ENCODE measurements at regions not wholly inside any gene's neighbourhood (a gene's known extent, or its start where the extent isn't known, plus 50 kb on each side); places are given as distances from the start of the nearest gene placed in this dataset.

GRCh38 chr9:102135768-102136167 is 397.3 kb upstream of the GRIN3A start:
- TF ChIP-seq, protein P1, sequence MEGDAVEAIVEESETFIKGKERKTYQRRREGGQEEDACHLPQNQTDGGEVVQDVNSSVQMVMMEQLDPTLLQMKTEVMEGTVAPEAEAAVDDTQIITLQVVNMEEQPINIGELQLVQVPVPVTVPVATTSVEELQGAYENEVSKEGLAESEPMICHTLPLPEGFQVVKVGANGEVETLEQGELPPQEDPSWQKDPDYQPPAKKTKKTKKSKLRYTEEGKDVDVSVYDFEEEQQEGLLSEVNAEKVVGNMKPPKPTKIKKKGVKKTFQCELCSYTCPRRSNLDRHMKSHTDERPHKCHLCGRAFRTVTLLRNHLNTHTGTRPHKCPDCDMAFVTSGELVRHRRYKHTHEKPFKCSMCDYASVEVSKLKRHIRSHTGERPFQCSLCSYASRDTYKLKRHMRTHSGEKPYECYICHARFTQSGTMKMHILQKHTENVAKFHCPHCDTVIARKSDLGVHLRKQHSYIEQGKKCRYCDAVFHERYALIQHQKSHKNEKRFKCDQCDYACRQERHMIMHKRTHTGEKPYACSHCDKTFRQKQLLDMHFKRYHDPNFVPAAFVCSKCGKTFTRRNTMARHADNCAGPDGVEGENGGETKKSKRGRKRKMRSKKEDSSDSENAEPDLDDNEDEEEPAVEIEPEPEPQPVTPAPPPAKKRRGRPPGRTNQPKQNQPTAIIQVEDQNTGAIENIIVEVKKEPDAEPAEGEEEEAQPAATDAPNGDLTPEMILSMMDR (IDR thresholded peaks at IDR 0.05) = no peak
- TF ChIP-seq POLR2AphosphoS5 (IDR thresholded peaks at IDR 0.05) (no peak), POLR2A (IDR thresholded peaks at IDR 0.05) (no peak), EP300 (IDR thresholded peaks at IDR 0.05) (no peak)
